ENCODE measurements at regions not wholly inside any gene's neighbourhood (a gene's known extent, or its start where the extent isn't known, plus 50 kb on each side); places are given as distances from the start of the nearest gene placed in this dataset.

- TF ChIP-seq CTCF (IDR thresholded peaks at IDR 0.05; ENCODE audit: low read depth, low read length), result no peak
Measured at GRCh38 chr13:67964986-67965385, 734.9 kb upstream of the PCDH9 start.

DNA sequence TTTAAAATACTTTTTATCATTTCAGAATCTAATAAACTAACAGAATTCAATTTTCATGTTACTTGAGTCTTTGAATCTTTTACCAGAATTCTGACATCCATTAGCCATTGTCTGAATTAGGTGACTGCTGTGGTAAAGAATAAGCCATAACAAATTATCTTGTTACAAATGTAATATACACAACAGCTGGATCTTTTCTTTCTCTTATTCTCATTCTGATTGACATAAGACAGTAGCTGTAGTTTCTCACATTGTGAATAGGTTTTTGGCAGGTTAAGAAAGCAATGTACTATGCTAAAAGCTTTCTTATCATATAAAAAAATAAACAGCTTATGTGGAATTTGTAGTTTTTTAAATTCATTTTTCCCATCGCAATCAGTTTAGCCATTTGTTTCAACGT lies 734.0 kb upstream of the PCDH9 start:
- TF ChIP-seq CTCF (IDR thresholded peaks at IDR 0.05; ENCODE audit: low read depth, low read length), result no peak
- H3K4me3 ChIP-seq (ENCODE audit: low read depth, low read length), result no peak overlapping the region

More at GRCh38 chr13:67964986-67965385, 734.9 kb upstream of the PCDH9 start:
- no peak overlapping the region for H3K4me3 ChIP-seq (ENCODE audit: low read depth, low read length)

DNA sequence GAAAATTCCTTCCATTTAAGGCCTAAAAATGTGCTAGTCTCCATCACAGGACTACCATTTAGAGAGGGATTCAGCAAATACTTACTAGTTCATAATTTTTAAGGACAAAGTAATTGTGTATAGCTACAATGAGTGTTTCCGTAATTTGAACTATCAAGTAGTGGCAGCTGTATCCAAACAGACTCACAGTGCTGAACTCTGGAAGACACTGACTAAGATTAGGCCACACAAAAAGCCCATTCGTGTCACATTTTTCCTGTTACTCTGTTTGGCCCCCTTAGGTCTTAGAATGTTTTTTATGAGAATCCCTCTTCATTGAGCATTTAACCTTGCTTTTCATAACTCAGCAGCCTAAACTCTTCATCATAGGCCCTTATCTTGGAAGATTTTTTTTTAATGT lies 731.2 kb upstream of the PCDH9 start:
- no peak for TF ChIP-seq CTCF (IDR thresholded peaks at IDR 0.05; ENCODE audit: low read depth, low read length)

DNA sequence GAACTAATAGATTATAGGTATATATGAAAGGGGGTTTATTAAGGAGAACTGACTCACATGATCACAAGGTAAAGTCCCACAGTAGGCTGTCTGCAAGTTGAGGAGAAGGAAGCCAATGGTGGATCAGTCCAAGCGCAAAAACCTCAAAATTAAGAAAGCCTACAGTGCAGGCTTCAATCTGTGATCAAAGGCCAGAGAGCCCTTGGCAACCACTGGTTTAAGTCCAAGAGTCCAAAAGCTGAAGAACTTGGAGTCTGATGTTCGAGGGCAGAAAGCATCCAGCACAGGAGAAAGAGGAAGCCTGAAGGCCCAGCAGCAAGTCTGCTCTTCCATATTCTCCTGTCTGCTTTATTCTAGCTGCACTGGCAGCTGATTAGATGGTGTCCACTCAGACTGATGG lies 721.3 kb upstream of the PCDH9 start:
- no peak overlapping the region for H3K4me3 ChIP-seq (ENCODE audit: low read depth, low read length)
- TF ChIP-seq CTCF (IDR thresholded peaks at IDR 0.05; ENCODE audit: low read depth, low read length), result no peak

More for the DNA sequence above, 731.2 kb upstream of the PCDH9 start:
- no peak overlapping the region for H3K4me3 ChIP-seq (ENCODE audit: low read depth, low read length)

DNA sequence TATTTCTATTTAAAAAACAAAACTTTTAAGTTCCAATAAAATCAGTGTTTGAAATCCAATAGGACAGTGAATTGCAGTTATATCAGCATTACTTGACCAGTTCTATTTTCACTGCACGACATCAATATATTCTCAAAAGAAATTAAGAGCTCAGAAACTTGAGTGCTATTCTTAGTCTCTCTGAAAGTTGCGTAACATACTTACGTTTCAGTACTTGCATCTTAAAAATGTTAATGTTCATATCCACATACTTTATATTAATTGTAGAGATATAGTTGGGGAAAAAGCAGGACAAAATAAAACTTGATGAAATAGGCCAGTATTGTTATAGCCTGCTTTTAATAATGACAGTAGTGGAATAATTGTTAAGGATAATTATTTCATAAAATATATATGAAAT lies 720.5 kb upstream of the PCDH9 start:
- H3K4me3 ChIP-seq (ENCODE audit: low read depth, low read length), result no peak overlapping the region
- no peak for TF ChIP-seq CTCF (IDR thresholded peaks at IDR 0.05; ENCODE audit: low read depth, low read length)

DNA sequence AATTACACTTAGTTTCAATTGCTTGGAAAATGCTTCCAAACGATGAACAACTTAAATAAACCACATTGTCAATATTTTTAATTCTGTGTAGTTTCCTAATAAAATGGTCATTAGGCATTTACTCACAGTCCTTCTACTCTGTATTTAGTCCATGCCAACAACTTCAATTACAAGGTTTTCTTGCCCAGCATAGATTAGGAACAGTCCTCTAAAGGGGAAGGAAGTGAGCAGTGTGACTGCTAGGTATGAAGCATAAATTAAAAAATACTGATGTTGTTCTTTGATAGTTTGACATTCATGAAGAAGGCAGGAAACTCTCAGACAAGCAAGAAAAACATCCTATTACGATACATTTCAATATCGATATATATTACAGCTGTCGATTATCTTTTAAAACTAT lies 716.0 kb upstream of the PCDH9 start:
- no peak overlapping the region for H3K4me3 ChIP-seq (ENCODE audit: low read depth, low read length)
- TF ChIP-seq CTCF (IDR thresholded peaks at IDR 0.05; ENCODE audit: low read depth, low read length), result no peak

GRCh38 chr13:67943116-67943515 lies 713.0 kb upstream of the PCDH9 start:
- TF ChIP-seq CTCF (IDR thresholded peaks at IDR 0.05; ENCODE audit: low read depth, low read length), result no peak
- no peak overlapping the region for H3K4me3 ChIP-seq (ENCODE audit: low read depth, low read length)

Data from WI38 (cell line).